ENCODE measurements at regions not wholly inside any gene's neighbourhood (a gene's known extent, or its start where the extent isn't known, plus 50 kb on each side); places are given as distances from the start of the nearest gene placed in this dataset.

DNA sequence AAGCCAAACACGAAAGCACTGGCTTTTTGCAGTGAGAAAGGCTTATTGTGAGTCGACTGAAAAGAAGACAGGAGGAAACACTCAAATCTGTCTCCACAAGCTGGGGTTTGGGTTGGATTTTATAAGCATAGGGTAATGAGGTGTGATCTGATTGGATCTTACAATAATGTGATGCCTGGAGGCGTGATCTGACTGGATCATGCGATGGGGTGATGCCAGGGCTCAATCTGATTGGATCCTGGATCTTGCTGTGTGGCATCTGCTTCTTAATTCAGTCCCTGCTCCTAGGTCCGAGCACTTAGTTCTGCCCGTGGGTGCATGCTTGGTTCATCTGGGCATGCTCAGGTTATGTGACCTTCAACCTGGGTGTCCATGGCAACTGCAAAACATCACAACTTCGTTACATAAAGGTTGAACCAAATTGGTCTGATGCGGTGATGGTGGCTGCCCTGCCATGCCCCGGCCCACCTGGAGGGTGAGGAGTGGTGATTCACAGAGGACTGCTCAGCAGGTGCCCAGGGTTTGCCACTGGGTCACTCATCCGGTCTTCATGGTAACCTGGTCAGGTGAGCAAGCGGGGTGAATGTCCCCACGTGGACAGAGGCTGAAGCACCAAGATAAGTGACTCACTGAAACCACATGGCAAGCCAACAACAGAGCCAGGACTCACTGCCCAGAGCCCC, 111.0 kb downstream of the KCNF1 start:
- H3K9me1 ChIP-seq (ENCODE audit: insufficient read depth, low read length), result no peaks in the 10 kb centered on the region
- no peak overlapping the region for H3K27ac ChIP-seq (ENCODE audit: insufficient read depth, low read length)
- H3K23ac ChIP-seq (ENCODE audit: low read depth, low read length), result no peak overlapping the region
- intact Hi-C loops (cut with micrococcal nuclease), result no loop called here
- dilution Hi-C loops (cut with HindIII; ENCODE audit: low sequenced_read_pairs, unreplicated experiment), result no loop called here
- no peak for ATAC-seq (ENCODE audit: low read depth)
- no peak overlapping the region for H2AFZ ChIP-seq (replicated peaks; ENCODE audit: low read length, poor library complexity)
- BruUV-seq (replicated peaks), result no TSS peak
- TF ChIP-seq USF2 (IDR thresholded peaks at IDR 0.05; ENCODE audit: low read depth, low read length), result no peak
- TF ChIP-seq CEBPB (IDR thresholded peaks at IDR 0.05; ENCODE audit: low read depth, low read length), result no peak
- TF ChIP-seq FOS (IDR thresholded peaks at IDR 0.05; ENCODE audit: low read depth, low read length), result no peak
- no peak for TF ChIP-seq MAZ (IDR thresholded peaks at IDR 0.05; ENCODE audit: borderline replicate concordance, low read depth, low read length)
- no peak for TF ChIP-seq CHD1 (IDR thresholded peaks at IDR 0.05; ENCODE audit: low read depth, low read length)
- no peak for TF ChIP-seq CTCF (conservative IDR thresholded peaks at IDR 0.05; ENCODE audit: low read depth, low read length)
- no peak overlapping the region for H4K5ac ChIP-seq (ENCODE audit: low read depth, low read length)
- H3K18ac ChIP-seq (ENCODE audit: low read depth, low read length), result no peak overlapping the region
- in situ Hi-C loops (cut with MboI; ENCODE audit: low sequenced_read_pairs), result no loop called here
- no peak overlapping the region for H2BK5ac ChIP-seq (ENCODE audit: low read depth, low read length, poor library complexity, severe bottlenecking)
- 31% methylated on average over 4 of the region's 12 CpGs; no CpG with 5 or more reads in 1 of the 2 experiments for WGBS, 2 experiments (ENCODE audit: extremely low coverage in 2 of 2, insufficient read length in 1 of 2)
- H3K14ac ChIP-seq (replicated peaks; ENCODE audit: low read depth, low read length), result no peak overlapping the region; the same call in 1 of the 2 replicates
- no peak overlapping the region for H3K4me3 ChIP-seq (ENCODE audit: insufficient read depth, low read depth, low read length)
- no peak overlapping the region for H3K9ac ChIP-seq (ENCODE audit: low read depth, low read length)
- H4K20me1 ChIP-seq (ENCODE audit: insufficient read depth, low read length), result no peaks in the 10 kb centered on the region
- no peak overlapping the region for H3K56ac ChIP-seq (ENCODE audit: extremely low read depth, insufficient read depth, low read length)
- H3K4me2 ChIP-seq (ENCODE audit: low read depth, low read length), result no peak overlapping the region
- no peak overlapping the region for H2BK15ac ChIP-seq (ENCODE audit: low read depth, low read length)
- POLR2A ChIA-PET (ENCODE audit: unreplicated experiment), result no interaction called here
- no peak overlapping the region for H2AK9ac ChIP-seq (replicated peaks; ENCODE audit: low read depth, low read length, poor library complexity)
- no peak overlapping the region for H3K4ac ChIP-seq (ENCODE audit: low read depth, low read length)
- DNase-seq, result no peak
- H3K9me3 ChIP-seq (ENCODE audit: control insufficient read depth, insufficient read depth, low read length), result no peaks in the 10 kb centered on the region
- no peak overlapping the region for H2BK120ac ChIP-seq (ENCODE audit: low read depth, low read length)
- peaks cover 2% of the 10 kb centered on the region; the same call in 1 of the 2 replicates for H3K4me1 ChIP-seq (ENCODE audit: control insufficient read depth, insufficient read depth, low read length)
- no peak overlapping the region for H4K91ac ChIP-seq (ENCODE audit: insufficient read depth, low read depth, low read length)
- CTCF ChIA-PET, result no interaction called here
- no peaks in the 10 kb centered on the region for H3K79me1 ChIP-seq (ENCODE audit: low read depth in 1 of 2, low read length in 2 of 2)
- H4K8ac ChIP-seq (ENCODE audit: low read depth in 2 of 2, low read length in 2 of 2), result no peak overlapping the region
- H3K36me3 ChIP-seq (ENCODE audit: control insufficient read depth, insufficient read depth, low read length), result no peaks in the 10 kb centered on the region
- H3K27me3 ChIP-seq (ENCODE audit: control insufficient read depth, insufficient read depth, low read length), result peaks cover 26% of the 10 kb centered on the region
- no peak overlapping the region for H2BK20ac ChIP-seq (ENCODE audit: low read depth, low read length)
- no peak overlapping the region for H2AK5ac ChIP-seq (ENCODE audit: low read depth, low read length)
